K562 (cell line): ENCODE measurements at regions not wholly inside any gene's neighbourhood (a gene's known extent, or its start where the extent isn't known, plus 50 kb on each side); places are given as distances from the start of the nearest gene placed in this dataset.

Experiments used
- ATAC-seq: fragments of 200-7000 bp; cut with Tn5 transposase; 3 replicates; pipeline ENCODE4 v1.9.1; 2020; ENCODE audit warnings: moderate library complexity
- BruUV-seq: library from RNA; stranded (reverse); fragments of 400-500 nt; replicated peaks from 2 replicates; lab custom pipeline; 2021; lab: Mats Ljungman, UMichigan
- CTCF ChIA-PET: fragments of 300-600 bp; formaldehyde crosslinking; extraction: SDS; loops from one replicate; lab custom pipeline; 2021; ENCODE audit warnings: low intra/inter-chr PET ratio; lab: Yijun Ruan, JAX
- POLR2A ChIA-PET: fragments of 300-600, 350-650 bp; sonication (Branson Sonifier 250); formaldehyde crosslinking; extraction: SDS; loops from one replicate; lab custom pipeline; 2021; ENCODE audit warnings: antibody characterized with exemption, inconsistent platforms; lab: Yijun Ruan, JAX
- DNase-seq, 4 experiments: peaks; one replicate each; pipeline versions ENCODE4 v3.0.0 to v3.0.0-alpha.2; 2011 to 2018; ENCODE audit warnings: low spot score in 3 of 4, mixed read lengths in 3 of 4; ENCODE audit errors: extremely low read depth in 1 of 4
- FAIRE-seq: peaks from 2 replicates; lab custom pipeline; 2011; peaks lifted over from hg19 to GRCh38; lab: Jason Lieb, UNC
- H2AFZ ChIP-seq: 2 replicates; pipeline ENCODE4 v1.6.0; 2011; ENCODE audit warnings: low read depth, low read length, control low read depth, inconsistent platforms
- H3K27ac ChIP-seq: fragments of 200-600 bp; 3 replicates; pipeline ENCODE4 v1.8.0; 2011; ENCODE audit warnings: low read depth, mild to moderate bottlenecking, control low read depth, inconsistent platforms, low read length, moderate library complexity, mixed read lengths; ENCODE audit errors: extremely low read depth
- H3K27me3 ChIP-seq, 2 experiments: fragments of 300-600 bp in 1 of 2; 2 replicates in 1 of 2; 3 replicates in 1 of 2; pipeline versions ENCODE4 v1.6.0 to v1.8.0; 2011; ENCODE audit warnings: inconsistent platforms in 2 of 2, low read length in 2 of 2, mild to moderate bottlenecking in 1 of 2, mixed read lengths in 1 of 2, moderate library complexity in 1 of 2; ENCODE audit not compliant: control insufficient read depth in 2 of 2, insufficient read depth in 2 of 2
- H3K36me3 ChIP-seq: fragments of 300-600 bp; 3 replicates; pipeline ENCODE4 v1.8.0; 2011; ENCODE audit warnings: mild to moderate bottlenecking, low read length, inconsistent platforms; ENCODE audit not compliant: control insufficient read depth, insufficient read depth
- H3K4me1 ChIP-seq, 2 experiments: fragments of 200-600 bp in 1 of 2; replicated peaks in 1 of 2; 2 replicates in 1 of 2; 3 replicates in 1 of 2; pipeline versions ENCODE4 v1.5.1 to v1.8.0; 2011; ENCODE audit warnings: inconsistent platforms in 2 of 2, low read length in 2 of 2, mild to moderate bottlenecking in 1 of 2, mixed read lengths in 1 of 2, moderate library complexity in 1 of 2; ENCODE audit not compliant: control insufficient read depth in 2 of 2, insufficient read depth in 2 of 2
- H3K4me2 ChIP-seq: 2 replicates; pipeline ENCODE4 v1.6.1; 2011; ENCODE audit warnings: low read length, control low read depth, inconsistent platforms, mixed read lengths; ENCODE audit not compliant: insufficient read depth
- H3K4me3 ChIP-seq: fragments of 200-600 bp; sonication (generic), shearing (Covaris generic); 2 replicates; pipeline ENCODE4 v1.5.1; 2016; ENCODE audit warnings: control low read depth, inconsistent platforms
- H3K79me2 ChIP-seq: fragments of 200-600 bp; 3 replicates; pipeline ENCODE4 v1.8.0; 2011; ENCODE audit warnings: low read length, inconsistent platforms; ENCODE audit not compliant: control insufficient read depth, insufficient read depth
- H3K9ac ChIP-seq, 2 experiments: 2 replicates each; pipeline versions ENCODE4 v1.6.0 to v1.6.1; 2011; ENCODE audit warnings: low read depth in 2 of 2, low read length in 2 of 2, control low read depth in 1 of 2, inconsistent platforms in 1 of 2, mild to moderate bottlenecking in 1 of 2, mixed read lengths in 1 of 2; ENCODE audit not compliant: insufficient read depth in 1 of 2
- H3K9me1 ChIP-seq: one replicate; pipeline ENCODE4 v1.6.0; 2011; ENCODE audit warnings: inconsistent platforms, mild to moderate bottlenecking, low read length, moderate library complexity; ENCODE audit not compliant: control insufficient read depth, insufficient read depth
- H3K9me3 ChIP-seq: replicated peaks from 2 replicates; pipeline ENCODE4 v1.5.1; 2011; ENCODE audit warnings: low read depth, low read length, inconsistent platforms; ENCODE audit not compliant: control insufficient read depth, insufficient read depth
- H4K20me1 ChIP-seq: replicated peaks from 2 replicates; pipeline ENCODE4 v1.6.1; 2011; ENCODE audit warnings: low read length, inconsistent platforms, mixed read lengths; ENCODE audit not compliant: control insufficient read depth, insufficient read depth
- ELF4 ChIP-seq: fragments of 450-650 bp; formaldehyde crosslinking; IDR thresholded peaks from 2 replicates; pipeline ENCODE4 v1.4.0; 2022; ENCODE audit warnings: missing genetic modification characterization
- HDAC1 ChIP-seq, 2 experiments: fragments of 450-650 bp; IDR thresholded peaks; 2 replicates each; pipeline ENCODE4 v1.6.1; 2016 to 2017; ENCODE audit warnings: inconsistent platforms in 1 of 2, mild to moderate bottlenecking in 1 of 2, moderate library complexity in 1 of 2
- ILK ChIP-seq: fragments of 450-650 bp; IDR thresholded peaks from 2 replicates; pipeline ENCODE4 v1.6.1; 2016; ENCODE audit warnings: missing genetic modification characterization, low read depth, mild to moderate bottlenecking, missing compliant biosample characterization, moderate library complexity, borderline replicate concordance
- PML ChIP-seq: IDR thresholded peaks from 2 replicates; pipeline ENCODE4 v1.6.1; 2012; ENCODE audit warnings: low read length, inconsistent platforms
- SREBF1 ChIP-seq: fragments of 150-350 bp; IDR thresholded peaks from 2 replicates; pipeline ENCODE4 v1.6.1; 2014; ENCODE audit warnings: antibody characterized with exemption, low read depth, low read length, borderline replicate concordance
- SRF ChIP-seq, 2 experiments: fragments of 250-450, 450-650 bp in 1 of 2; sonication (Bioruptor Pico) in 1 of 2; sonication (generic) in 1 of 2; formaldehyde crosslinking; IDR thresholded peaks; 2 replicates each; pipeline versions ENCODE4 v1.5.0 to v1.5.1; 2020 to 2022; ENCODE audit warnings: mild to moderate bottlenecking in 1 of 2, missing genetic modification reagents in 1 of 2
- ZNF197 ChIP-seq: fragments of 200-800 bp; sonication (Bioruptor generic); IDR thresholded peaks from 2 replicates; pipeline ENCODE4 v1.6.1; 2016; ENCODE audit warnings: low read depth, missing genetic modification characterization, missing compliant biosample characterization
- ZNF408 ChIP-seq: fragments of 250-450 bp; sonication (Bioruptor Pico); IDR thresholded peaks from 2 replicates; pipeline ENCODE4 v1.4.0; 2020; ENCODE audit warnings: low read depth, mild to moderate bottlenecking, moderate library complexity
- ZNF668 ChIP-seq: fragments of 250-450 bp; sonication (Bioruptor Pico); IDR thresholded peaks from 2 replicates; pipeline ENCODE4 v1.8.0; 2022; ENCODE audit warnings: mild to moderate bottlenecking, inconsistent platforms
- WGBS: fragments of 100-300 bp; shearing (Covaris generic); methylation state at CpG from one replicate; pipeline ENCODE4 v1.1.6; 2016; ENCODE audit warnings: low coverage, mixed read lengths; ENCODE audit not compliant: insufficient coverage; ENCODE audit errors: missing lambda C conversion rate; 5-methylcytosine and 5-hydroxymethylcytosine counted together
- in situ Hi-C: fragments of 300-500 bp; cut with MboI; formaldehyde crosslinking; loops from 4 replicates; pipeline ENCODE4 v1.15.0; 2018; ENCODE audit warnings: inconsistent platforms, mixed read lengths
- intact Hi-C: fragments of 100-400 bp; cut with micrococcal nuclease; formaldehyde crosslinking; loops from 2 replicates; pipeline ENCODE4 v1.14.2; 2022
- TF ChIP-seq, protein P1 (sequence below): fragments of 250-450 bp; sonication (Bioruptor Pico); IDR thresholded peaks from 2 replicates; pipeline ENCODE4 v1.8.0; 2022; ENCODE audit warnings: inconsistent platforms, mild to moderate bottlenecking, moderate library complexity, borderline replicate concordance
- TF ChIP-seq, protein P2 (sequence below): sonication (generic); formaldehyde crosslinking; IDR thresholded peaks from 2 replicates; pipeline ENCODE4 v1.8.1; 2023; ENCODE audit warnings: mild to moderate bottlenecking, missing genetic modification reagents

DNA sequence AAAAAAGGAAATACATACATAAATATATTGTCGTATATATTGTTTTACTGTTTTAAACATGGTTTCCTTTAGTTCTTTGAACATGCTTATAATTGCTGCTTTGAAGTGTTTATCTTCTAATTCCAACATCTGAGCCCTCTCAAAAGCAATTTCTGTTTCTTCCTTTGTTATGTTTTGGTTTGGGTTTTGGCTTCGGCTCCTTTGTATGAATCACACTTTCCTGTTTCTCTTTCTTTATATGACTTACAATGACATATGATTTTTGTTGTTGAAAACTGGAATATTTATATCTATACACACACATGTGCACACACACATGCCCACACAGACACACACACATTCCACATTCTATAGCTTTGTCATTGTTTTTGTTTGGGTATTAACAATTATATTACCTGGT lies 1206.7 kb downstream of the CDH12 start (continued):
- TF ChIP-seq, protein P1, sequence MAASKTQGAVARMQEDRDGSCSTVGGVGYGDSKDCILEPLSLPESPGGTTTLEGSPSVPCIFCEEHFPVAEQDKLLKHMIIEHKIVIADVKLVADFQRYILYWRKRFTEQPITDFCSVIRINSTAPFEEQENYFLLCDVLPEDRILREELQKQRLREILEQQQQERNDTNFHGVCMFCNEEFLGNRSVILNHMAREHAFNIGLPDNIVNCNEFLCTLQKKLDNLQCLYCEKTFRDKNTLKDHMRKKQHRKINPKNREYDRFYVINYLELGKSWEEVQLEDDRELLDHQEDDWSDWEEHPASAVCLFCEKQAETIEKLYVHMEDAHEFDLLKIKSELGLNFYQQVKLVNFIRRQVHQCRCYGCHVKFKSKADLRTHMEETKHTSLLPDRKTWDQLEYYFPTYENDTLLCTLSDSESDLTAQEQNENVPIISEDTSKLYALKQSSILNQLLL (CRISPR knock-in tag), result no peak
- no peak for TF ChIP-seq ZNF408 (CRISPR knock-in tag)

DNA sequence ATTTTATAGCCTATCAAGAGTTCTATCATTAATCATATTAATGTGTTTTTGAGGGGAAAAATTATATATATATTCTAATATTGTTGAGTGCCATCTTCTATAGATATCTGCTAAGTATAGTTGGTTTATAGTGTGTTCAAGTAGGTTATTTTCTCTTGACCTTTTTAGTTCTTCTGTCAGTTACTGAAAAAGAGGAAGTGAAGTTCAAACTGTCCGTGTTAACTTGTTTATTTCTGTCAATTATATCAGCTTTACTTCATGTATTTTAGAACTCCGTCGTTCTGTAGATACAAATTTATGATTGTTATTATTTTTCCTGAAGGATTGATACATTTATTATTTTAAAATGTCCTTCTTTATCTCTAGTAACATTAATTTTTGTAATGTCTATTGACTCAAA lies 1209.1 kb downstream of the CDH12 start:
- ChIA-PET POLR2A (no interaction called here), CTCF (no interaction called here)
- no TSS peak for BruUV-seq
- Histone ChIP-seq H3K4me1 (no peaks in the 10 kb centered on the region), H3K27me3 (no peaks in the 10 kb centered on the region), H3K9me3 (no peaks in the 10 kb centered on the region), H2AFZ (no peak overlapping the region), H3K27ac (no peak overlapping the region), H3K79me2 (no peaks in the 10 kb centered on the region), H3K4me3 (no peak overlapping the region), H3K9me1 (no peaks in the 10 kb centered on the region), H3K9ac (no peak overlapping the region), H4K20me1 (no peaks in the 10 kb centered on the region), H3K36me3 (no peaks in the 10 kb centered on the region), H3K4me2 (no peak overlapping the region)
- in situ Hi-C loops, result no loop called here
- ATAC-seq (no peak), DNase-seq (no peak), FAIRE-seq (no peak)
- TF ChIP-seq ZNF197 (CRISPR knock-in tag) (no peak), SREBF1 (no peak), HDAC1 (IDR thresholded peaks at IDR 0.05) (no peak), ZNF668 (no peak), ILK (tag) (no peak), SRF (CRISPR knock-in tag; IDR thresholded peaks at IDR 0.05) (no peak), ELF4 (CRISPR knock-in tag) (no peak), PML (no peak)
- TF ChIP-seq, protein P2, sequence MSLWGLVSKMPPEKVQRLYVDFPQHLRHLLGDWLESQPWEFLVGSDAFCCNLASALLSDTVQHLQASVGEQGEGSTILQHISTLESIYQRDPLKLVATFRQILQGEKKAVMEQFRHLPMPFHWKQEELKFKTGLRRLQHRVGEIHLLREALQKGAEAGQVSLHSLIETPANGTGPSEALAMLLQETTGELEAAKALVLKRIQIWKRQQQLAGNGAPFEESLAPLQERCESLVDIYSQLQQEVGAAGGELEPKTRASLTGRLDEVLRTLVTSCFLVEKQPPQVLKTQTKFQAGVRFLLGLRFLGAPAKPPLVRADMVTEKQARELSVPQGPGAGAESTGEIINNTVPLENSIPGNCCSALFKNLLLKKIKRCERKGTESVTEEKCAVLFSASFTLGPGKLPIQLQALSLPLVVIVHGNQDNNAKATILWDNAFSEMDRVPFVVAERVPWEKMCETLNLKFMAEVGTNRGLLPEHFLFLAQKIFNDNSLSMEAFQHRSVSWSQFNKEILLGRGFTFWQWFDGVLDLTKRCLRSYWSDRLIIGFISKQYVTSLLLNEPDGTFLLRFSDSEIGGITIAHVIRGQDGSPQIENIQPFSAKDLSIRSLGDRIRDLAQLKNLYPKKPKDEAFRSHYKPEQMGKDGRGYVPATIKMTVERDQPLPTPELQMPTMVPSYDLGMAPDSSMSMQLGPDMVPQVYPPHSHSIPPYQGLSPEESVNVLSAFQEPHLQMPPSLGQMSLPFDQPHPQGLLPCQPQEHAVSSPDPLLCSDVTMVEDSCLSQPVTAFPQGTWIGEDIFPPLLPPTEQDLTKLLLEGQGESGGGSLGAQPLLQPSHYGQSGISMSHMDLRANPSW (CRISPR knock-in tag), result no peak
- intact Hi-C loops, result no loop called here
- 3% methylated on average over 3 of the region's 3 CpGs for WGBS
